PC-9 (cell line): ENCODE measurements at regions not wholly inside any gene's neighbourhood (a gene's known extent, or its start where the extent isn't known, plus 50 kb on each side); places are given as distances from the start of the nearest gene placed in this dataset.

Experiments used
- BruUV-seq: library from RNA; stranded (reverse); fragments of 400-500 nt; replicated peaks from 2 replicates; lab custom pipeline; 2021; lab: Mats Ljungman, UMichigan
- CTCF ChIA-PET: fragments of 300-600 bp; sonication (Branson Sonifier 250); formaldehyde crosslinking; loops from one replicate; lab custom pipeline; 2022; ENCODE audit warnings: antibody characterized with exemption; lab: Charles Lee
- POLR2A ChIA-PET: fragments of 300-600 bp; sonication (Branson Sonifier 250); formaldehyde crosslinking; loops from one replicate; lab custom pipeline; 2022; ENCODE audit warnings: antibody characterized with exemption; ENCODE audit not compliant: unreplicated experiment; lab: Charles Lee
- DNase-seq, 2 experiments: peaks; one replicate each; pipeline versions ENCODE4 v3.0.0 to v3.0.0-alpha.2; 2015 to 2022; ENCODE audit warnings: mixed read lengths in 1 of 2
- H2AFZ ChIP-seq: fragments of 200-600 bp; sonication (generic); 2 replicates; pipeline ENCODE4 v1.8.1; 2017; ENCODE audit warnings: antibody characterized with exemption
- H3F3A ChIP-seq: fragments of 200-600 bp; sonication (generic); 2 replicates; pipeline ENCODE4 v1.8.1; 2017; ENCODE audit warnings: antibody characterized with exemption, mild to moderate bottlenecking, low read depth; ENCODE audit not compliant: insufficient read depth
- H3K27ac ChIP-seq: fragments of 200-600 bp; sonication (generic); 2 replicates; pipeline ENCODE4 v1.6.1; 2016; ENCODE audit warnings: mixed run types
- H3K27me3 ChIP-seq: fragments of 200-600 bp; sonication (generic); 2 replicates; pipeline ENCODE4 v1.6.1; 2016; ENCODE audit warnings: low read depth, mixed run types; ENCODE audit not compliant: insufficient read depth
- H3K36me3 ChIP-seq: fragments of 200-600 bp; sonication (generic); 2 replicates; pipeline ENCODE4 v1.6.1; 2016; ENCODE audit warnings: low read depth, mixed run types
- H3K4me1 ChIP-seq: fragments of 200-600 bp; sonication (generic); replicated peaks from 2 replicates; pipeline ENCODE4 v1.6.1; 2016; ENCODE audit warnings: mixed run types; ENCODE audit not compliant: insufficient read depth
- H3K4me2 ChIP-seq: fragments of 200-600 bp; sonication (generic); 2 replicates; pipeline ENCODE4 v1.6.1; 2017; ENCODE audit warnings: mixed run types
- H3K4me3 ChIP-seq: fragments of 200-600 bp; sonication (generic); 2 replicates; pipeline ENCODE4 v1.6.1; 2016; ENCODE audit warnings: mixed run types
- H3K79me2 ChIP-seq: fragments of 200-600 bp; sonication (generic); 2 replicates; pipeline ENCODE4 v1.6.1; 2017; ENCODE audit warnings: low read depth, mixed run types
- H3K9me2 ChIP-seq: fragments of 200-600 bp; sonication (generic); 2 replicates; pipeline ENCODE4 v1.8.1; 2017; ENCODE audit warnings: mild to moderate bottlenecking; ENCODE audit not compliant: insufficient read depth
- H3K9me3 ChIP-seq: fragments of 200-600 bp; sonication (generic); 2 replicates; pipeline ENCODE4 v1.8.1; 2016; ENCODE audit warnings: low read depth; ENCODE audit not compliant: insufficient read depth
- H4K20me1 ChIP-seq: fragments of 200-600 bp; sonication (generic); 2 replicates; pipeline ENCODE4 v1.8.1; 2017; ENCODE audit not compliant: insufficient read depth
- CTCF ChIP-seq: fragments of 200-600 bp; sonication (generic); conservative IDR thresholded peaks from 2 replicates; pipeline ENCODE4 v1.6.1; 2017; ENCODE audit warnings: mixed run types, antibody characterized with exemption, mild to moderate bottlenecking, moderate library complexity
- EZH2 ChIP-seq: fragments of 200-600 bp; sonication (generic); IDR thresholded peaks from 2 replicates; pipeline ENCODE4 v1.8.0; 2017; ENCODE audit warnings: antibody characterized with exemption, low read depth
- intact Hi-C: fragments of 100-400 bp; cut with micrococcal nuclease; formaldehyde crosslinking; loops from one replicate; pipeline ENCODE4 v1.10.0; 2022; ENCODE audit not compliant: unreplicated experiment

DNA sequence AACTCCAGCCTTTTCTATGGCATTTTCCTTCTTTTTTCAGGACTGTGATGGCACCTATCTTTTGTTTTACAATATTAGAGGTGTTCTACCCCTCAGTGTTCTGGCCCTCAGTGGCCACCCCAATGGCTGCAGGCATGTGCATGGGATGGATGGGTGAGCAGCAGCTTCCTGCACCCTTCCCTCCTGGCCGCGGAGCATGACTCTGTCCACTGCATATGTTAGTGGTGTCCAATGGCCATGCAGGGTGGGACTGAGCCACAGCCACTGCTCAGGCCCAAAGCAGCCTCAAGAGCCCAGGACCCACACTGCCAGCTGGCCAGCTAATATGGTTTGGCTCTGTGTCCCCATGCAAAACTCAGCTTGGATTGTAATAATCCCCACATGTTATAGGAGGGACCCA lies 1032.3 kb upstream of the FBXO33 start:
- TF ChIP-seq CTCF (no peak), EZH2 (no peak)
- POLR2A ChIA-PET: no interaction called here

DNA sequence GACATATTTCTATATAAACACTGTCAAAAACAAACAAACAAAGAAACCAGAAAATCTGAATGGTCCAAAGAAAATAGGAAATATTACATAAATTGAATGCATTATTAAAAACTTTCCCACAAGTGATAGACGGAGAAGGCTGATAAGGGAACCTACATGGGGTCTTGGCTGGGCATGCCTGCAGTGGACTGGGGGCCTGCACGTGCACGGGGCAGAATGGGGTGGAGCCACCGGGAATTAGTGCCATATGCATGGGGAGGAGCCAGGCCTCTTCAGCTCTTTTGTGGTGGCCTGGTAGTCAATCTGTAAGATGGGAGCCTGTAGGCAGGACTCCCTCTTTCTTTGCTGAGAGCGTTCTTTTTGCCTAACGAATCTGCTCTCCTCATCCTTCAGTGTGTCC lies 1031.7 kb upstream of the FBXO33 start:
- Histone ChIP-seq H3K27ac (no peak overlapping the region), H3F3A (no peaks in the 10 kb centered on the region), H4K20me1 (no peaks in the 10 kb centered on the region), H3K79me2 (no peaks in the 10 kb centered on the region), H2AFZ (no peak overlapping the region), H3K4me3 (no peak overlapping the region), H3K36me3 (no peaks in the 10 kb centered on the region), H3K9me2 (no peaks in the 10 kb centered on the region), H3K9me3 (no peaks in the 10 kb centered on the region), H3K4me2 (no peak overlapping the region), H3K4me1 (no peaks in the 10 kb centered on the region), H3K27me3 (no peaks in the 10 kb centered on the region)
- no peak for DNase-seq
- CTCF ChIA-PET: no interaction called here
- BruUV-seq: no TSS peak
- POLR2A ChIA-PET: no interaction called here
- no peak for TF ChIP-seq CTCF
- no peak for TF ChIP-seq EZH2
- intact Hi-C loops: no loop called here

More for the DNA sequence above, 1032.3 kb upstream of the FBXO33 start:
- Histone ChIP-seq H3K4me3 (no peak overlapping the region), H3K27ac (no peak overlapping the region), H3K9me3 (no peaks in the 10 kb centered on the region), H3K27me3 (no peaks in the 10 kb centered on the region), H2AFZ (no peak overlapping the region), H3K4me1 (no peaks in the 10 kb centered on the region), H4K20me1 (no peaks in the 10 kb centered on the region), H3K36me3 (no peaks in the 10 kb centered on the region), H3K9me2 (no peaks in the 10 kb centered on the region), H3K79me2 (no peaks in the 10 kb centered on the region), H3K4me2 (no peak overlapping the region), H3F3A (no peaks in the 10 kb centered on the region)
- BruUV-seq: no TSS peak
- CTCF ChIA-PET: no interaction called here
- no peak for DNase-seq
- intact Hi-C loops: no loop called here

GRCh38 chr14:40452674-40453073 lies 1020.4 kb upstream of the FBXO33 start:
- H3K4me1 ChIP-seq: no peaks in the 10 kb centered on the region
- no peaks in the 10 kb centered on the region for H3K27me3 ChIP-seq
- intact Hi-C loops: no loop called here
- H3K27ac ChIP-seq: no peak overlapping the region
- H3K9me3 ChIP-seq: no peaks in the 10 kb centered on the region
- no peaks in the 10 kb centered on the region for H3K36me3 ChIP-seq
- no peak overlapping the region for H3K4me2 ChIP-seq
- no peak overlapping the region for H2AFZ ChIP-seq
- BruUV-seq: no TSS peak
- H3K79me2 ChIP-seq: no peaks in the 10 kb centered on the region
- H3F3A ChIP-seq: no peaks in the 10 kb centered on the region
- H4K20me1 ChIP-seq: no peaks in the 10 kb centered on the region
- CTCF ChIA-PET: no interaction called here
- no peak overlapping the region for H3K4me3 ChIP-seq
- DNase-seq: no peak
- no peak for TF ChIP-seq EZH2
- TF ChIP-seq CTCF: no peak
- H3K9me2 ChIP-seq: no peaks in the 10 kb centered on the region
- POLR2A ChIA-PET: no interaction called here
